HG02759 (cell line): ENCODE measurements at regions not wholly inside any gene's neighbourhood (a gene's known extent, or its start where the extent isn't known, plus 50 kb on each side); places are given as distances from the start of the nearest gene placed in this dataset.

ENCODE experiments used
- ATAC-seq: cut with Tn5 transposase; IDR thresholded peaks from one replicate; pipeline ENCODE4 v1.9.1; 2021; ENCODE audit warnings: mild to moderate bottlenecking, moderate library complexity; ENCODE audit not compliant: unreplicated experiment

DNA sequence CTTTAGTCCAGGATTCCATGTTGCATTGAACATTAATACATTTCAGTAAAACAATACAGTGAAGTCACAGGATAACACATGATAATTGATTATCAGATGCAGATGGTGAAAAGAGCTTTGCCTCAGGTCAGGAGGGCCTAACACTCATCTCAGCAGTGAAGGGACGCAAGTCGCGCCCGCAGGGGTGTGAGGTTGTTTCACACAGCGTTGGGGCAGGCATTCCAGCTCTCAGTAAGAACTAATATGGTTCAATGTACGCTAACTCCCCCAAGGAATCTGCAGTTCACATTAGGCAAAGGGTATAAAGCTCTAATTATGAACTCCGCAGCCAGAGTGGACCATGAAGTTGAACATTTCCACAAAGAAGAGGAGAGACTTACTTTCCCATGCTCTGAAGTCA lies 53.1 kb upstream of the ATL2 start:
- no peak for ATAC-seq

DNA sequence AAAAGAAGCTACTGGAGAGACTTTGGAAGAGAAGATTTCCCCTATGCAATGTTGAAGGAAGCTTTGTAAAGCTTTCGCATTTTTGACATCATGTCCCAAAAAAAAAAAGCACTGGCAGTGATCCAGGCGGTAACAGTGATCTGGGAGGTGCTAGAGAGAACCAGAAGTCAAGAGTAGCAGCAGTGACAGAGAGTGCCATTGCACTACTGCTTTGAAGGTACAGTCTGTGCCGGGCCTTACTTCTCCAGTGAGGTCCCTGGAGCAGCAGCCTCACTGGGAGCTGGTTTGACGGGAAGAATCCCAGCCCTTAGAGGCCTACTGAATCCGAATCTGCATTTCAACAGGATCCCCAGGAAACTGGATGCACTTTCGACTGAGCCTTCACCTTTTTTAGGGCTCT lies 50.9 kb upstream of the ATL2 start:
- ATAC-seq: no peak

DNA sequence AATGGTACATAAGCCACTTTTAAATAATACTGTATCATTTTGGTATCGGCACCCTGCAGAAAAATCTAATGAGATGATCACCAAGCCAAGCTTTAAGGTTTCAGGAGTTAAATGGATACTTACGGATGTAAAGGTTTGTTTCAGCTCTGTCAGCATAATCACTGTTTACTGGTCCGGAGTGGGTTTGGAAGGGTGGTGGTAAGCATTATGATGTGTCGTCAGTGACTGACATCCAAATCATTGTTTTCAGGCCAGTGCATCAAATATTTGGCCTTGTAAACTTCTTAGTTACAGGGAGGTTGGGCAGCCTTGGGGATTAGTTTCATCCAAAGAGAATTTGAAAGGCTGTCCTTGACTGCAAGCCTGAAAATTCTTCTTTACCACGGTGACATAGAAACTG lies 50.0 kb upstream of the ATL2 start:
- no peak for ATAC-seq
